HG02623 (cell line): ENCODE measurements at regions not wholly inside any gene's neighbourhood (a gene's known extent, or its start where the extent isn't known, plus 50 kb on each side); places are given as distances from the start of the nearest gene placed in this dataset.
"Not testable (repeated sequence)": the region's sequence is repeated elsewhere in the genome, so short reads cannot be mapped to it uniquely, and the experiment has no call there.

Source experiments
- ATAC-seq: cut with Tn5 transposase; IDR thresholded peaks from one replicate; pipeline ENCODE4 v1.9.1; 2021; ENCODE audit warnings: moderate library complexity; ENCODE audit not compliant: unreplicated experiment

- not testable (repeated sequence) for ATAC-seq
These were observed 61.2 kb upstream of the MINDY3 start for GRCh38 chr10:15921423-15921945.

GRCh38 chr10:15931376-15931775 is 71.1 kb upstream of the MINDY3 start:
- no peak for ATAC-seq

GRCh38 chr10:15939543-15939942 is 79.2 kb upstream of the MINDY3 start:
- not testable (repeated sequence) for ATAC-seq

- no peak for ATAC-seq
These were observed 83.1 kb upstream of the MINDY3 start for GRCh38 chr10:15943426-15943825.

GRCh38 chr10:15954188-15954587 is 93.9 kb upstream of the MINDY3 start:
- ATAC-seq, result no peak

- no peak for ATAC-seq
These were observed 100.0 kb upstream of the MINDY3 start for GRCh38 chr10:15960277-15960676.

GRCh38 chr10:15972736-15973135 is 112.4 kb upstream of the MINDY3 start:
- not testable (repeated sequence) for ATAC-seq

GRCh38 chr10:15985690-15986089 is 125.4 kb upstream of the MINDY3 start:
- ATAC-seq, result no peak

GRCh38 chr10:15990535-15991129 is 130.3 kb upstream of the MINDY3 start:
- no peak for ATAC-seq

GRCh38 chr10:15997313-15997712 is 137.0 kb upstream of the MINDY3 start:
- ATAC-seq, result no peak

GRCh38 chr10:16001581-16001980 is 141.3 kb upstream of the MINDY3 start:
- ATAC-seq, result no peak

GRCh38 chr10:16009785-16010184 is 149.5 kb upstream of the MINDY3 start:
- ATAC-seq, result no peak

GRCh38 chr10:16011548-16011947 is 151.2 kb upstream of the MINDY3 start:
- ATAC-seq, result no peak

GRCh38 chr10:16014469-16014868 is 154.2 kb upstream of the MINDY3 start:
- ATAC-seq, result no peak

GRCh38 chr10:16016688-16017087 is 156.4 kb upstream of the MINDY3 start:
- ATAC-seq, result no peak

GRCh38 chr10:16020836-16021235 is 160.5 kb upstream of the MINDY3 start:
- no peak for ATAC-seq

GRCh38 chr10:16026832-16027231 is 166.5 kb upstream of the MINDY3 start:
- not testable (repeated sequence) for ATAC-seq

GRCh38 chr10:16030562-16030961 is 170.3 kb upstream of the MINDY3 start:
- ATAC-seq, result no peak

- no peak for ATAC-seq
These were observed 188.7 kb upstream of the MINDY3 start for GRCh38 chr10:16049050-16049449.

- ATAC-seq, result no peak
These were observed 189.5 kb upstream of the MINDY3 start for GRCh38 chr10:16049782-16050181.

- no peak for ATAC-seq
These were observed 203.0 kb upstream of the MINDY3 start for GRCh38 chr10:16063350-16063749.

GRCh38 chr10:16083551-16083950 is 223.2 kb upstream of the MINDY3 start:
- ATAC-seq, result not testable (repeated sequence)

- no peak for ATAC-seq
These were observed 244.8 kb upstream of the MINDY3 start for GRCh38 chr10:16105082-16105481.
